Upper lobe of right lung (tissue), 1 donor: ENCODE measurements at regions not wholly inside any gene's neighbourhood (a gene's known extent, or its start where the extent isn't known, plus 50 kb on each side); places are given as distances from the start of the nearest gene placed in this dataset.

ENCODE experiments used
- ATAC-seq: fragments of 200-7000 bp; cut with Tn5 transposase; one replicate; pipeline ENCODE4 v1.9.1; 2020; ENCODE audit warnings: mild to moderate bottlenecking, moderate library complexity
- DNase-seq: peaks from one replicate; pipeline ENCODE4 v3.0.0-alpha.2; 2020
- H3K27ac ChIP-seq: fragments of 200-600 bp; one replicate; pipeline ENCODE4 v1.8.0; 2022
- H3K27me3 ChIP-seq: fragments of 200-600 bp; one replicate; pipeline ENCODE4 v1.8.0; 2022; ENCODE audit warnings: mild to moderate bottlenecking
- H3K36me3 ChIP-seq: fragments of 200-600 bp; one replicate; pipeline ENCODE4 v1.8.0; 2022
- H3K4me1 ChIP-seq: fragments of 200-600 bp; one replicate; pipeline ENCODE4 v1.8.0; 2022
- H3K4me3 ChIP-seq: fragments of 200-600 bp; one replicate; pipeline ENCODE4 v1.8.0; 2022; ENCODE audit warnings: mild to moderate bottlenecking
- H3K9me3 ChIP-seq: fragments of 200-600 bp; one replicate; pipeline ENCODE4 v1.8.0; 2022
- intact Hi-C: fragments of 100-400 bp; cut with DNase I; formaldehyde crosslinking; loops from one replicate; pipeline ENCODE4 v1.11.0; 2022
- TF ChIP-seq, protein P1 (sequence below): fragments of 200-600 bp; IDR thresholded peaks from one replicate; pipeline ENCODE4 v1.8.0; 2022; ENCODE audit warnings: antibody characterized with exemption
- donor health status: DM: no; HTN: yes; CAD: no; lungs with severe emphysema.

DNA sequence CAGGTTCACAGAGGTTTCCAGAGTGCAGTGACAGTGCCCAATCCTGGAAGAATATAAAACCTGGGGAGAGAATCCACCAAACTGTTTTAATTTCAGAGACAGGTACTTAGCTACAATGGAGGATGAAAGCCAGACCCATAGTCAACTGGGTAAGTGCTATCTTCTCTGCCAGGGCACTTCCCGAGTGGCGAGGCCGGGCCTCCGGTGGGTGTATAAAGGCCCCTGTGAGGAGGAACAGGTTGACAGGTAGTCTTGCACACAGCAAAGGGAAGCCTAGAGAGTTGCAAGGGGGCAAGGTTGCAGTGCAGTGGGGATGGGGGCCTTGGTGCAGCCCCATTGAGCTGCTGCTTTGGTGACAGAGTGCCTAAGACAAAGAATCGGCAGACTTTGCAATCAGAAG, 130.7 kb downstream of the SLC38A6 start:
- TF ChIP-seq, protein P1, sequence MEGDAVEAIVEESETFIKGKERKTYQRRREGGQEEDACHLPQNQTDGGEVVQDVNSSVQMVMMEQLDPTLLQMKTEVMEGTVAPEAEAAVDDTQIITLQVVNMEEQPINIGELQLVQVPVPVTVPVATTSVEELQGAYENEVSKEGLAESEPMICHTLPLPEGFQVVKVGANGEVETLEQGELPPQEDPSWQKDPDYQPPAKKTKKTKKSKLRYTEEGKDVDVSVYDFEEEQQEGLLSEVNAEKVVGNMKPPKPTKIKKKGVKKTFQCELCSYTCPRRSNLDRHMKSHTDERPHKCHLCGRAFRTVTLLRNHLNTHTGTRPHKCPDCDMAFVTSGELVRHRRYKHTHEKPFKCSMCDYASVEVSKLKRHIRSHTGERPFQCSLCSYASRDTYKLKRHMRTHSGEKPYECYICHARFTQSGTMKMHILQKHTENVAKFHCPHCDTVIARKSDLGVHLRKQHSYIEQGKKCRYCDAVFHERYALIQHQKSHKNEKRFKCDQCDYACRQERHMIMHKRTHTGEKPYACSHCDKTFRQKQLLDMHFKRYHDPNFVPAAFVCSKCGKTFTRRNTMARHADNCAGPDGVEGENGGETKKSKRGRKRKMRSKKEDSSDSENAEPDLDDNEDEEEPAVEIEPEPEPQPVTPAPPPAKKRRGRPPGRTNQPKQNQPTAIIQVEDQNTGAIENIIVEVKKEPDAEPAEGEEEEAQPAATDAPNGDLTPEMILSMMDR: no peak
- intact Hi-C loops: no loop called here
- H3K27ac ChIP-seq: no peak overlapping the region
- H3K27me3 ChIP-seq: no peaks in the 10 kb centered on the region
- H3K9me3 ChIP-seq: peaks cover 8% of the 10 kb centered on the region
- H3K4me1 ChIP-seq: peaks cover 8% of the 10 kb centered on the region
- DNase-seq (no peak), ATAC-seq (no peak)
- H3K4me3 ChIP-seq: no peak overlapping the region
- H3K36me3 ChIP-seq: no peaks in the 10 kb centered on the region

DNA sequence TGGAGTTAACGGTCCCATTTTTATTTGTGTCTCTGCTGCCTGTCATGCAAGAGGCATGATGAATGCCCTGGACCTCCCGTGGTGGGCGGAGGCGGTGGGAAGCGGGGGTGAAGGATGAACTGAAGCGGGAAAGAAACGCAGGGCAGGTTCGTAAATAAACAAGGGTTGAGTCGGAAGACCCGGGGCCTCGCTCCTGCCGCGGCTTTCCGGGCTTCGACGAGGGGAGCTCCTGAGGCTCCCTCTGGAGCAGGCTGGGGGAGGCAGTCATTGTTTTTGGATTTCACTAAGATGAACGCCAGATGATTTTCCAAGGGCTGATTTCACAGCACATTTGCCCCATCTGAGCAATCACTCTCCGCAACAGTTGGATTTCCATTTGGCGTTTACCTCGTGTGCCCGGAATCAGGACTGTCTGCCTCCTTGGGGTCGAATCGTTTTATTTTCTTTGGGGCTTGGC, 130.2 kb downstream of the SLC38A6 start:
- H3K27ac ChIP-seq: no peak overlapping the region
- H3K9me3 ChIP-seq: peaks cover 8% of the 10 kb centered on the region
- DNase-seq (no peak), ATAC-seq (no peak)
- TF ChIP-seq, protein P1: no peak
- peaks cover 8% of the 10 kb centered on the region for H3K4me1 ChIP-seq
- H3K4me3 ChIP-seq: no peak overlapping the region
- H3K36me3 ChIP-seq: no peaks in the 10 kb centered on the region
- intact Hi-C loops: no loop called here
- no peaks in the 10 kb centered on the region for H3K27me3 ChIP-seq

DNA sequence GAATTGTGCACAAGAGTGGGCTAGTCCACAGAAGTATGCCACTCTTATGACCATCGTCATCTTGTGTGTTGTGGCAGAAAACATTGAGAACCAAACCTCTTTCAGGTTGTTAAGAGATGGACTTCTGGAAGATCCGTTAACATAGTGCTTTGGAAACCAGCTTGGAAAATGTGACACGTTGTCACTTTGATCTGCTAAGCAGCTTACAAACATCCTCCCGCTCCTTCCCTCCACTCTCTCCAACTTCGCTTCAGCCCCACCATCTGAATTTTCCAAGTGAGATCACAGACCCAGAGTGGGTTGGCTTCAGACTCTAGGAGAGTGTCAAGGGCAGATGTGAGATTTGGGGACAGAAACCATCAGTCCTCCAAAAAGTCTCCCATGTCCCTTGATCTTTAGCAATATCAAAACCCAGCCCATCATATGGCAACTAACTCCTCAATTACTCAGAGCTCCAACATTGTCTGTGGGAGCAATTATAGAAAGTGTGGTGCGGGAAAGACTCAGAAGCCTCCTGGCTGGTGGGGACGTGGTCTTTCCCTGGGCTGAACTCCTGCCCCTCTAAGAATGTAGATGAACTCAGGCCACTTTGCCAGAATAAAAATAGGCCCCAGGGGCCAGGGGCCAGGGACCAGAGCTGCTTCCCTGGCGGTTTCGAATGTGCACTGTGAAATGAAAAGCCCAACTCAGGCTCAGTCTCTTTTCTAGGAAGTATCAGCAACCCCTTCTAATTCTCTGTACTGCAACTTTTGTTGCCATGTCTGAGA, 129.5 kb downstream of the SLC38A6 start:
- no peak for DNase-seq

DNA sequence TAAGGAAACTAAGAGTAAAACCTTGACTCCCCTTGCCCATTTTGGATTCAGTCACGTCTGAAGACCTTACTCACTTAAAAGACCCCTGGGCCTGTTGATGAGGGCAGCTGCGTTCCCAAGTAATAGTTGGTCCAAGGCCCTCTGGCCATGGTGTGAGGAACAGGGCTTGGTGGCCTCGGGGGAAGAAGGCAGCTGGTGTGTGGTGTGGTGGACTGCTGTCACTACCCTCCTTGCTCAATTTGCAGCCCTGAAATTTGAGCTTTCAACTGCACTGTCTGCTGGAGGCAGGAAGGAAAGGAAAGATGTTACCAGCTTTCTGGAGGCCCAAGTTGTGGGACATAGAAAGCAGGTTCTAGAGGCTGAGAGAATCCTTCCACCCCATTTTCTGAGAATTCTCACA, 128.2 kb downstream of the SLC38A6 start:
- Histone ChIP-seq H3K27me3 (no peaks in the 10 kb centered on the region), H3K9me3 (peaks cover 6% of the 10 kb centered on the region), H3K4me1 (peaks cover 9% of the 10 kb centered on the region), H3K27ac (no peak overlapping the region), H3K4me3 (no peak overlapping the region), H3K36me3 (no peaks in the 10 kb centered on the region)
- intact Hi-C loops: no loop called here
- DNase-seq: no peak
- no peak for ATAC-seq
- TF ChIP-seq, protein P1: no peak

More for the DNA sequence above, 129.5 kb downstream of the SLC38A6 start:
- no peak overlapping the region for H3K4me3 ChIP-seq
- intact Hi-C loops: no loop called here
- no peak for ATAC-seq
- H3K27me3 ChIP-seq: no peaks in the 10 kb centered on the region
- H3K36me3 ChIP-seq: no peaks in the 10 kb centered on the region
- no peak overlapping the region for H3K27ac ChIP-seq
- H3K9me3 ChIP-seq: peaks cover 8% of the 10 kb centered on the region
- peaks cover 8% of the 10 kb centered on the region for H3K4me1 ChIP-seq
- TF ChIP-seq, protein P1: no peak

- TF ChIP-seq, protein P1: no peak
- ATAC-seq (no peak), DNase-seq (no peak)
- Histone ChIP-seq H3K27ac (no peak overlapping the region), H3K4me3 (no peak overlapping the region), H3K4me1 (peaks cover 14% of the 10 kb centered on the region), H3K9me3 (no peaks in the 10 kb centered on the region), H3K36me3 (no peaks in the 10 kb centered on the region), H3K27me3 (no peaks in the 10 kb centered on the region)
- intact Hi-C loops: no loop called here
These were observed 127.6 kb downstream of the SLC38A6 start for GRCh38 chr14:61108496-61109141.
